GM23338 (cell line): ENCODE measurements at regions not wholly inside any gene's neighbourhood (a gene's known extent, or its start where the extent isn't known, plus 50 kb on each side); places are given as distances from the start of the nearest gene placed in this dataset.

ENCODE experiments used
- ATAC-seq: fragments of 200-7000 bp; cut with Tn5 transposase; 3 replicates; pipeline ENCODE4 v1.9.1; 2020
- DNase-seq: peaks from one replicate; pipeline ENCODE4 v3.0.0-alpha.2; 2015; ENCODE audit warnings: low spot score
- H2AFZ ChIP-seq: fragments of 200-600 bp; sonication (generic); 2 replicates; pipeline ENCODE4 v1.8.0; 2016; ENCODE audit warnings: antibody characterized with exemption, mild to moderate bottlenecking, moderate library complexity
- H3F3A ChIP-seq: fragments of 200-600 bp; sonication (generic); replicated peaks from 2 replicates; pipeline ENCODE4 v1.8.0; 2017; ENCODE audit warnings: antibody characterized with exemption, mixed run types, low read depth
- H3K27ac ChIP-seq: fragments of 200-600 bp; sonication (generic); 2 replicates; pipeline ENCODE4 v1.6.1; 2016; ENCODE audit warnings: low read depth
- H3K27me3 ChIP-seq: fragments of 200-600 bp; sonication (generic); 2 replicates; pipeline ENCODE4 v1.8.0; 2016; ENCODE audit warnings: mild to moderate bottlenecking, mixed run types, moderate library complexity; ENCODE audit not compliant: insufficient read depth
- H3K36me3 ChIP-seq: fragments of 200-600 bp; sonication (generic); 2 replicates; pipeline ENCODE4 v1.8.0; 2016; ENCODE audit warnings: mild to moderate bottlenecking; ENCODE audit not compliant: insufficient read depth
- H3K4me1 ChIP-seq: fragments of 200-600 bp; sonication (generic); 2 replicates; pipeline ENCODE4 v1.8.0; 2016; ENCODE audit warnings: mild to moderate bottlenecking, moderate library complexity; ENCODE audit not compliant: insufficient read depth
- H3K4me2 ChIP-seq: fragments of 200-600 bp; sonication (generic); 2 replicates; pipeline ENCODE4 v1.7.1; 2017; ENCODE audit warnings: mixed run types
- H3K4me3 ChIP-seq: fragments of 200-600 bp; sonication (generic); 2 replicates; pipeline ENCODE4 v1.6.1; 2016; ENCODE audit warnings: mixed run types
- H3K79me2 ChIP-seq: fragments of 200-600 bp; sonication (generic); replicated peaks from 2 replicates; pipeline ENCODE4 v1.8.0; 2017; ENCODE audit warnings: mild to moderate bottlenecking; ENCODE audit not compliant: insufficient read depth
- H3K9me2 ChIP-seq: fragments of 200-600 bp; sonication (generic); 2 replicates; pipeline ENCODE4 v1.8.0; 2017; ENCODE audit not compliant: insufficient read depth
- H4K20me1 ChIP-seq: fragments of 200-600 bp; sonication (generic); replicated peaks from 2 replicates; pipeline ENCODE4 v1.8.0; 2017; ENCODE audit warnings: mild to moderate bottlenecking; ENCODE audit not compliant: insufficient read depth
- H3K27ac Mint-ChIP-seq: 2 replicates; pipeline ENCODE4 v1.8.0; 2020; ENCODE audit warnings: inconsistent platforms, mild to moderate bottlenecking, moderate library complexity, mixed read lengths
- H3K27me3 Mint-ChIP-seq: 3 replicates; pipeline ENCODE4 v1.8.0; 2022; ENCODE audit warnings: low read depth, mild to moderate bottlenecking, moderate library complexity, mixed read lengths, inconsistent platforms; ENCODE audit not compliant: insufficient read depth, poor library complexity
- H3K36me3 Mint-ChIP-seq: 3 replicates; pipeline ENCODE4 v1.8.0; 2021; ENCODE audit warnings: low read depth, mild to moderate bottlenecking, inconsistent platforms, moderate library complexity, mixed read lengths
- H3K4me1 Mint-ChIP-seq: 3 replicates; pipeline ENCODE4 v1.8.0; 2020; ENCODE audit warnings: mild to moderate bottlenecking, inconsistent platforms, mixed read lengths
- H3K4me3 Mint-ChIP-seq: 3 replicates; pipeline ENCODE4 v1.8.0; 2021; ENCODE audit warnings: moderate library complexity, mild to moderate bottlenecking, inconsistent platforms, mixed read lengths
- H3K9me3 Mint-ChIP-seq: 3 replicates; pipeline ENCODE4 v1.8.0; 2020; ENCODE audit warnings: moderate library complexity, mild to moderate bottlenecking, inconsistent platforms, mixed read lengths
- CREB1 ChIP-seq: fragments of 250-450 bp; sonication (Bioruptor Pico); IDR thresholded peaks from 2 replicates; pipeline ENCODE4 v1.5.0; 2020; ENCODE audit warnings: low read depth, mild to moderate bottlenecking, moderate library complexity
- CTCF ChIP-seq, 2 experiments: fragments of 200-600 bp in 1 of 2; sonication (generic) in 1 of 2; conservative IDR thresholded peaks; 2 replicates each; pipeline versions ENCODE4 v1.5.1 to v1.6.1; 2016 to 2017; ENCODE audit warnings: antibody characterized with exemption in 2 of 2, low read depth in 2 of 2, mild to moderate bottlenecking in 2 of 2, moderate library complexity in 1 of 2
- ETS1 ChIP-seq: IDR thresholded peaks from 2 replicates; pipeline ENCODE4 v1.6.1; 2016; ENCODE audit warnings: antibody characterized with exemption
- EZH2 ChIP-seq: fragments of 200-600 bp; sonication (generic); IDR thresholded peaks from one replicate; pipeline ENCODE4 v1.8.0; 2017; ENCODE audit warnings: antibody characterized with exemption, mild to moderate bottlenecking, low read depth; ENCODE audit not compliant: unreplicated experiment
- EZH2phosphoT487 ChIP-seq: fragments of 200-600 bp; sonication (generic); IDR thresholded peaks from one replicate; pipeline ENCODE4 v1.8.1; 2018; ENCODE audit warnings: antibody characterized with exemption; ENCODE audit not compliant: unreplicated experiment
- JUNB ChIP-seq: IDR thresholded peaks from one replicate; pipeline ENCODE4 v1.6.1; 2016; ENCODE audit warnings: antibody characterized with exemption; ENCODE audit not compliant: unreplicated experiment
- NANOG ChIP-seq: IDR thresholded peaks from 2 replicates; pipeline ENCODE4 v1.6.1; 2016; ENCODE audit warnings: antibody characterized with exemption, borderline replicate concordance
- POLR2AphosphoS5 ChIP-seq: IDR thresholded peaks from 2 replicates; pipeline ENCODE4 v1.6.1; 2016; ENCODE audit warnings: antibody characterized with exemption, low read depth
- REST ChIP-seq: IDR thresholded peaks from one replicate; pipeline ENCODE4 v1.6.1; 2018; ENCODE audit warnings: antibody characterized with exemption; ENCODE audit not compliant: unreplicated experiment
- STAT1 ChIP-seq: IDR thresholded peaks from one replicate; pipeline ENCODE4 v1.6.1; 2016; ENCODE audit warnings: antibody characterized with exemption; ENCODE audit not compliant: unreplicated experiment
- ZNF114 ChIP-seq: fragments of 250-450 bp; sonication (Bioruptor Pico); IDR thresholded peaks from 2 replicates; pipeline ENCODE4 v1.5.0; 2020; ENCODE audit warnings: mild to moderate bottlenecking, moderate library complexity
- ZNF331 ChIP-seq: fragments of 250-450 bp; sonication (Bioruptor Pico); IDR thresholded peaks from 2 replicates; pipeline ENCODE4 v1.5.0; 2020; ENCODE audit warnings: low read depth, mild to moderate bottlenecking, moderate library complexity
- ZNF462 ChIP-seq: fragments of 250-450 bp; sonication (Bioruptor Pico); IDR thresholded peaks from 2 replicates; pipeline ENCODE4 v1.5.0; 2020; ENCODE audit warnings: mild to moderate bottlenecking, moderate library complexity

- Histone ChIP-seq H3K27ac (no peak overlapping the region), H3K36me3 (no peaks in the 10 kb centered on the region), H4K20me1 (no peaks in the 10 kb centered on the region), H3K9me2 (peaks cover 6% of the 10 kb centered on the region; the same call in 1 of the 2 replicates), H3K4me3 (no peak overlapping the region), H3K27me3 (no peaks in the 10 kb centered on the region), H3K79me2 (no peaks in the 10 kb centered on the region), H2AFZ (no peak overlapping the region), H3K4me2 (no peak overlapping the region), H3K4me1 (peaks cover 9% of the 10 kb centered on the region), H3F3A (no peaks in the 10 kb centered on the region)
- no peak for TF ChIP-seq REST
- no peak for TF ChIP-seq POLR2AphosphoS5
- TF ChIP-seq CTCF (conservative IDR thresholded peaks at IDR 0.05; ENCODE audit: low read depth in 2 of 2), result no peak
- no peak for TF ChIP-seq JUNB
- no peak for TF ChIP-seq NANOG
- TF ChIP-seq EZH2phosphoT487, result no peak
- TF ChIP-seq ZNF331, result no peak
- TF ChIP-seq STAT1, result no peak
- no peak for TF ChIP-seq EZH2
- no peak for TF ChIP-seq ZNF114 (CRISPR knock-in tag)
- TF ChIP-seq ETS1, result no peak
- TF ChIP-seq ZNF462, result no peak
- TF ChIP-seq CREB1 (CRISPR knock-in tag), result no peak
- Mint-ChIP-seq H3K27me3 (no peaks in the 10 kb centered on the region), H3K9me3 (no peaks in the 10 kb centered on the region), H3K4me3 (no peak overlapping the region), H3K27ac (no peak overlapping the region), H3K36me3 (no peaks in the 10 kb centered on the region), H3K4me1 (peaks cover 5% of the 10 kb centered on the region; the same call in 2 of the 3 replicates)
- no peak for ATAC-seq
- DNase-seq, result no peak
Measured at GRCh38 chr21:35372201-35372600, 323.1 kb upstream of the RUNX1 start.
